ENCODE measurements at regions not wholly inside any gene's neighbourhood (a gene's known extent, or its start where the extent isn't known, plus 50 kb on each side); places are given as distances from the start of the nearest gene placed in this dataset.

- TF ChIP-seq ZNF318 (CRISPR knock-in tag; IDR thresholded peaks at IDR 0.05): no peak
- TF ChIP-seq ZNF761 (CRISPR knock-in tag; conservative IDR thresholded peaks at IDR 0.05): no peak
- no peak for TF ChIP-seq ELF1 (CRISPR knock-in tag; IDR thresholded peaks at IDR 0.05)
- no peak for TF ChIP-seq MXI1 (IDR thresholded peaks at IDR 0.05; ENCODE audit: borderline replicate concordance, low read depth, low read length)
These were observed 457.8 kb upstream of the MEX3C start (continued) for GRCh38 chr18:51655327-51655698.

- TF ChIP-seq RNF219 (CRISPR knock-in tag; IDR thresholded peaks at IDR 0.05) (no peak), RBAK (CRISPR knock-in tag; IDR thresholded peaks at IDR 0.05) (no peak), ZNF24 (IDR thresholded peaks at IDR 0.05) (no peak), KLF15 (CRISPR knock-in tag; IDR thresholded peaks at IDR 0.05; ENCODE audit: borderline replicate concordance) (no peak), MEF2D (CRISPR knock-in tag; IDR thresholded peaks at IDR 0.05) (no peak), ATF7 (IDR thresholded peaks at IDR 0.05) (no peak), ATF7 (CRISPR knock-in tag; IDR thresholded peaks at IDR 0.05) (no peak), TSC22D2 (CRISPR knock-in tag; IDR thresholded peaks at IDR 0.05; ENCODE audit: borderline replicate concordance) (no peak), DNMT3B (CRISPR knock-in tag; conservative IDR thresholded peaks at IDR 0.05) (no peak), SMAD1 (CRISPR knock-in tag; IDR thresholded peaks at IDR 0.05; ENCODE audit: borderline replicate concordance, low read depth) (no peak), ZNF614 (CRISPR knock-in tag; IDR thresholded peaks at IDR 0.05; ENCODE audit: borderline replicate concordance) (no peak), IKZF1 (IDR thresholded peaks at IDR 0.05) (no peak)
- H3K4me3 ChIP-seq (replicated peaks in 1 of 3; ENCODE audit: insufficient read depth in 1 of 3, low read depth in 2 of 3, low read length in 3 of 3): no peak overlapping the region
- H3K4me2 ChIP-seq (ENCODE audit: low read depth, low read length): no peak overlapping the region
- ATAC-seq (no peak), DNase-seq (ENCODE audit: low spot score) (no peak), FAIRE-seq (no peak)
- H3K27ac ChIP-seq (ENCODE audit: extremely low read length, insufficient read depth, low read length): no peak overlapping the region
- no peaks in the 10 kb centered on the region for H4K20me1 ChIP-seq (ENCODE audit: insufficient read depth, low read length)
- H3K79me2 ChIP-seq (ENCODE audit: insufficient read depth, low read length): no peaks in the 10 kb centered on the region
- CTCF ChIA-PET (ENCODE audit: low intra/inter-chr PET ratio, low total read pairs): no interaction called here
- POLR2A ChIA-PET: no interaction called here
- H3K27me3 ChIP-seq (ENCODE audit: control insufficient read depth in 1 of 2, insufficient read depth in 2 of 2, low read length in 2 of 2): no peaks in the 10 kb centered on the region; a peak in 1 of 5 replicates
- H3K9ac ChIP-seq (ENCODE audit: insufficient read depth, low read depth, low read length): no peak overlapping the region
- intact Hi-C loops (cut with micrococcal nuclease; ENCODE audit: unreplicated experiment) (no loop called here), in situ Hi-C loops (cut with HindIII; ENCODE audit: extremely low pct_ligation_motif_present, low pct_unique_long_range_greater_than_20kb) (loop anchor here (25.0 kb wide), 2 partner anchors 106 to 544 kb away; no protein-coding TSS in a partner anchor)
- H3K36me3 ChIP-seq (replicated peaks in 1 of 2; ENCODE audit: control insufficient read depth in 1 of 2, insufficient read depth in 2 of 2, low read length in 2 of 2): no peaks in the 10 kb centered on the region
- 36% methylated on average over 12 of the region's 12 CpGs for WGBS (ENCODE audit: low lambda C conversion rate)
- no peaks in the 10 kb centered on the region for H3K4me1 ChIP-seq (ENCODE audit: insufficient read depth, low read length)
- H2AFZ ChIP-seq (ENCODE audit: low read length): no peak overlapping the region
- BruUV-seq (replicated peaks): no TSS peak
- H3K9me3 ChIP-seq (ENCODE audit: low read length): no peaks in the 10 kb centered on the region
These were observed 458.8 kb upstream of the MEX3C start for GRCh38 chr18:51656249-51656648.

All from HepG2 (cell line).